GM13976 (cell line): ENCODE measurements at regions not wholly inside any gene's neighbourhood (a gene's known extent, or its start where the extent isn't known, plus 50 kb on each side); places are given as distances from the start of the nearest gene placed in this dataset.

Experiments
- DNase-seq: peaks from one replicate; pipeline ENCODE4 v3.0.0; 2012; ENCODE audit warnings: low spot score
- CTCF ChIP-seq: IDR thresholded peaks from 2 replicates; pipeline ENCODE4 v1.5.1; 2012; ENCODE audit warnings: borderline replicate concordance, mild to moderate bottlenecking; ENCODE audit not compliant: insufficient read depth; ENCODE audit errors: extremely low read depth, missing control alignments, control extremely low read depth
- in situ Hi-C: fragments of 300-500 bp; cut with MboI; formaldehyde crosslinking; loops from one replicate; pipeline ENCODE4 v1.12.0; 2022; ENCODE audit warnings: low sequenced_read_pairs, mixed read lengths, inconsistent platforms; ENCODE audit not compliant: unreplicated experiment

GRCh38 chr6:19270616-19271015 lies 566.6 kb upstream of the ID4 start:
- in situ Hi-C loops: no loop called here
- TF ChIP-seq CTCF: no peak
- DNase-seq: no peak

DNA sequence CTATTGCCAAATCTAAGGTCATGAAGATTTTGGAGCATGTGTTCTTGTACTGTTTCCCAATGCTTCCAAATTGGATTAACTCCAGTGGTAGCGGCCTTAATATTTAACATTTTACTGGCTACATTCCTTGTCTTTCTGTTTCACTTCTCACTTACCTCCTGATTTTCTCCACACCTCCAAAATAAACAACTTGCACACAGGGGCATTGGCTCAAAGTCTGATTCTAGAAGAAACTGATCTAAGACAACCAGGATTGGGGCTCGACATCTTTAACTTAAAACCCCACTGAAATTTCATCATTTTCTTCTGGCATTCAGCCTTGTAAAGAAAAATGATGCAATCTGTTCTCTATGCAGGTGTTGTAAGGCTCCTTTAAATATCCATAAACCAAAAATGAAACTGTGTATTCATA lies 557.9 kb upstream of the ID4 start:
- no peak for DNase-seq
- in situ Hi-C loops: no loop called here

DNA sequence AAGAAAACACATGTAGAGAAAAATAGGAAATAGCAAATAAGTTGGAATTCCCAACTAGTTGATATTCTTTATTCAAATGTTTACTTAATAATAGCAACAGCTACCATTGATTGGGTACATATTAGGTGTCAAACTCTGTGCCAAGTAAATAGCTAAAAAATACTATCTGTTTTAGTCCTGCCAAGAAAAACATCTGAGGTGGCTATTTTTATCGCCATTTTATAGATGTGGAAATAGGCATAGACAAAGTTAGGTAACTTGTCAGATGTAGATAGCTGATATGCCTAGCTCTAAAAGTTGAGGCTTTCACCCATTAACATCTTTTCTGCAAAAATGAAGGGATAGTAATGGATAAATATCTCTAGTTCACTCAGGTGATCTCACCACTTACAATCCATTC lies 549.2 kb upstream of the ID4 start:
- in situ Hi-C loops: no loop called here
- DNase-seq: no peak
- TF ChIP-seq CTCF: no peak

More for the DNA sequence above, 557.9 kb upstream of the ID4 start:
- no peak for TF ChIP-seq CTCF

DNA sequence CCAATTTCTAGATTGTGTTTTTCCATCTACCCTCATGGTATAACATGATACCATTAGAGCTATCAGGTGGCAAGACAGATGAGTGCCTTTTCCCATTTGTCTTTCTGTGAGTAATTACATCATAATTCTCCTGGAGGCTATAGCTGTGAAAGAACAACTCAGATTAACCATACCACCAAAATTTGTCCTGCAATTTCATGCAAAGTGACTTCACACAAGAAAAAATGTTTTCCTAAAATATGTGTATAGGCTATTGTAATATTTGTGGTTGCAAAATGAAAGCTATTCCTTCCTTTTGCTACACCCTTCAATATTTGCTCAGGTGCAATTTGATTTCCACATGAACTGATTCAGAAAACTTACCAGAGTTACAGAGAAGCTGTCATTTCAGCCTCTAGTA lies 547.7 kb upstream of the ID4 start:
- DNase-seq: no peak
- in situ Hi-C loops: no loop called here
- TF ChIP-seq CTCF: no peak

DNA sequence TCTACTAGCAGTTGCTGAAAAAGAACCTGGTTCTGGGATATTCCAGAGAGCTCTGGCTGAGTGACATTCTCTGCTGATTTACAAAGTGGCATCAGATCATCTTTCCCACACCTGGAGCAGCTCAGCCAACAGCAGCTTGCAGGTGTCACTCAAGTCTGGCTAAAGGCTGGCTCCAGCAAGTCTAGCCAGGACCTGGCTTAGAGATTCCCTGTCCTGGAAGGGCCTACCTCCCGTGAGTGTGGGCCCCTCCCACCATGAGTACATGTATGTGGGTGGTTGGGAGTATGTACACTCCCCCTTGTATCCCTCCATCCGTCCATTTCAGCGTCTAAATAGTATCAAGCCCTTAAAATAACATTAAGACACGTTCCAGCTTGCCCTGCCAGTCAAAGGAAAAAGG lies 539.3 kb upstream of the ID4 start:
- no peak for DNase-seq

DNA sequence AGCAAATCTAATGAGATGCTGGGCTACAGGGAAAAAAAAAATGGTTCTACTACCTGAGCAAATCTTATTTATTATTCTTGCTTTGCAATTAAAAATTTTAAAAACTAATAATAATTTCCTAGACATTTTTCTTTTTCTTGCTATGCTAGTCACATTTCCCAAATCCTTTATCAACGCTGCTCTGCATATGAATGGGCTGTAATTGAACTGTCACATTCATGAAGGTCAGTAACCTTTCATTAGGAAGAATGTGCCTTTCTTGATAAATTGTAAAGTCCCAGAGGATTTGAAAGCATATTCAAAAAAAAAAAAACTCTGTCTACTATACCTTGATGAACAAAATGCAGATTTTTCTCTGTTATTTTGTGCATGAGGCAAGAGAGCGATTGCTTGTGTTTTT lies 538.7 kb upstream of the ID4 start:
- in situ Hi-C loops: no loop called here
- TF ChIP-seq CTCF: no peak
- no peak for DNase-seq

More for the DNA sequence above, 539.3 kb upstream of the ID4 start:
- in situ Hi-C loops: no loop called here
- TF ChIP-seq CTCF: peak; percentile 1

DNA sequence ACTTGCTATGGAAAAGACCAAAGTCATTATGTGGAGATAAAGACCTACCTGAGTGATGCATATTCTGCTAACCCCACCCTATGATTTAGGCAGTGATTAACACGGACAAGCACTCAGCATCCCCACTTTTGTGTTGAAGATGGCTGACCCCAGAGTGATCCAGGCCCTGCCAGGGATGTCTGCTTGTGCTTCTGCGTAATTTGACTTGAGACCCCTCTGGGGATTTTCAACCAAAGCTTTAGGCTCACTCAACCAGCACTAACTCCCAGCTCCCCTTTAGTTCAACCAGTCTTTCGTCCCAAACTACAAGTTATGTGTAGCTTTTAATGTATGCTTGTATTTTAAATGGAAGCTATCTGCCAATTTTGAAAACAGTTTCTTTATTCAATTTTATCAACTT lies 538.0 kb upstream of the ID4 start:
- no peak for TF ChIP-seq CTCF
- DNase-seq: no peak
- in situ Hi-C loops: no loop called here
